ENCODE measurements at regions not wholly inside any gene's neighbourhood (a gene's known extent, or its start where the extent isn't known, plus 50 kb on each side); places are given as distances from the start of the nearest gene placed in this dataset.

DNA sequence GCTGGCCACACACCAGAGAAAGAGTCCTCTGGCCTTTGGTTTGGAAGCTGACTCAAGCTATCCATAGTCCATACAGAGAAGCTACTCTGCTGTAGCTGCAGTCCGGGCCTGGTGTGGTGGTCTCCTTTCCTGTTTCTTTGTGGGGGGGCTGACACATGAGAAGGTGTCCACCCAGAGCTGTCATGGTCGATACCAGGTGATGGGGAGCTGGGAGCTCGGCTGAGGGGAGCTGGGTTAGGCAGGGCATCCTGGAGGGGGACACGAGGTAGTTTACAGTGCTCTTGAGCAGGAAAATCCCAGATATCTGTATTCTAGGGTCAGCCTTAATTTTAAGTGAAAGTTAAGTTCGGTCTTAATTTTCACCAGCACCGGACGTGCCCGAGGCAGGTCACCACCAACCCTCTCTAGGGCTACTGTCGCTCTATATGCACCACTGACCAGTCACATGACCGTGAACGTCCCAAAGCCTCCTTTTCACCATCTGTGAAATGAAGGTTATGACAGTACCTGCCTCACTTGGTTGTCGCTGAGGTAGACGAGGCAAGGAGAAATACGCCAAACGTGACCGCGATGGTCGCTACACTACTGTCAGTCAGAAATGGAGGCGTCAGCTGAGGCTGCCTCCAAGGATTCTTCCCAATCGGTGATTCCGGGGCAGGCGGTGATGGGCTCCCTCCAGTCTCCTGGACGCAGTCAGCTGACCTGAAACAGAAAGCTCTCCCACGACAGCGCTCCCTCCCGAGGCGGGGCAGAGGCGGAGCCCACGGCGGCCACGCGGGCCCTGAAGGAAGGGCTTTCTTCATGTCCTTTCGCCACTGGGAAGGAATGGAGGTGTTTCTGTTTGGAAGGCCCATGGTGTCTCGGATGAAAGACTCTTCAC, 69.4 kb upstream of the SHH start:
- Mint-ChIP-seq H3K4me1 (ENCODE audit: low read depth) (no peaks in the 10 kb centered on the region), H3K36me3 (ENCODE audit: low read depth) (no peaks in the 10 kb centered on the region), H3K4me3 (no peak overlapping the region), H3K9me3 (no peaks in the 10 kb centered on the region), H3K27me3 (ENCODE audit: insufficient read depth) (peaks cover 4% of the 10 kb centered on the region), H3K27ac (no peak overlapping the region)
- intact Hi-C loops (cut with micrococcal nuclease): no loop called here
- DNase-seq (ENCODE audit: low spot score): no peak

DNA sequence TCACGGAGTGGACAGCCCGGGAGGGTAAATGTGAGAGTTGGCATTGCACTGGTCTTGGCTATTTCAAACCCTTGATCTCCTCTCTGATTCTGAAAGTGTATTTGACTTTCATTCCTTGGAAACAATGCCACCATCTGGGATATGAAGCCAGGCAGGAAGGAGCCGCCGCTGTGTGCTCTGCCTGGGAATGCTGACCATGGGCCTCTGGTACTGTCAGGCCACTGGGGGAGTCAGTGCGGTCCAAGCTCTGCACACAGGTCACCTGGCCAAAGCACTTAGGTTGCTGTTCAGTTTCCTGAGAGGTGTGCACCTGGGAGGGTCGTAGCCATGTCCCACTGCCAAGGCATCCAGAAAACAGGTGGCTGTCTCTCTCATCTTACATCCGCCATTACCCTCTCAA, 68.5 kb upstream of the SHH start:
- H3K27me3 Mint-ChIP-seq (ENCODE audit: insufficient read depth): peaks cover 5% of the 10 kb centered on the region
- H3K9me3 Mint-ChIP-seq: no peaks in the 10 kb centered on the region
- H3K36me3 Mint-ChIP-seq (ENCODE audit: low read depth): no peaks in the 10 kb centered on the region
- DNase-seq (ENCODE audit: low spot score): no peak
- no peak overlapping the region for H3K4me3 Mint-ChIP-seq
- intact Hi-C loops (cut with micrococcal nuclease): no loop called here
- no peaks in the 10 kb centered on the region for H3K4me1 Mint-ChIP-seq (ENCODE audit: low read depth)
- H3K27ac Mint-ChIP-seq: no peak overlapping the region

DNA sequence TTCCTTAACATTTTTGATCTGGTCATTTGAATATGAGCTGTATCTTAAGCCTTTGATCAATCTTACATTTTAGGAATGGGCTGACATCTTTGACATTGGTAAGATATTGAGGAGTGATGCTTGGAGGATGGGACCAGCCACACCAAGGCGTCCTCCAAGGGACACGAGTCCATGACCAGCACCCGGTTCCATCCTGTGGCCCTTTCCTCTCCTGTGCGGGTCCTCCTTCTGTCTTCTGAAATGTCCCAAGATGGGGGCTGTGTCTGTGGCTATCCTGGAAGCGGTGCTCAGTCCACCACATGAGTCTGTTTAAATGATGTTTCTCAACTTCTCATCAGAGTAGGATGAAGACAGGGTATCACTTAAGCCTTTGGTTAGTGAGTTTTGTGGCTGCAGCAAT, 67.3 kb upstream of the SHH start:
- Mint-ChIP-seq H3K36me3 (ENCODE audit: low read depth) (no peaks in the 10 kb centered on the region), H3K27ac (no peak overlapping the region), H3K4me1 (ENCODE audit: low read depth) (no peaks in the 10 kb centered on the region), H3K27me3 (ENCODE audit: insufficient read depth) (peaks cover 5% of the 10 kb centered on the region), H3K4me3 (no peak overlapping the region), H3K9me3 (no peaks in the 10 kb centered on the region)
- intact Hi-C loops (cut with micrococcal nuclease): no loop called here
- no peak for DNase-seq (ENCODE audit: low spot score)

DNA sequence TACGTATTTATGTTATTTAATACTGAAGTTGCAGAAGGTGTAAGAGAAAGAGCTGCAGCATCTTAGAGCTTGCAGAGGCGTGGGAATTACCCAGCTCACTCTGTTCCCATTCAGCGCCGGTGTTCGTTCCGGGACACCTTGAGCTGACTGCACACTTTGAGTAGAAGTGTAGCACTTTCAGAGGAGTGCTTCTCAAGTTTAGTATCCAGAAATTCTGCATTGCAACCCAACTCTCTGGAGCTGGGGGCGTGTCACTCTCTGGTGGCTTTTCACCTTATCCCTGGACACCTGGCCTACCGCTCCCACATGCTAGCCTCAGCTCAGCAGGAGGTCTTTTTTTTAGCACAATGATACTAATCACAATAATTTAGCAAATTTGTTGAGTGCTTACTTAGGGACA, 66.4 kb upstream of the SHH start:
- no peak overlapping the region for H3K27ac Mint-ChIP-seq
- H3K27me3 Mint-ChIP-seq (ENCODE audit: insufficient read depth): peaks cover 8% of the 10 kb centered on the region
- DNase-seq (ENCODE audit: low spot score): no peak
- no peak overlapping the region for H3K4me3 Mint-ChIP-seq
- H3K4me1 Mint-ChIP-seq (ENCODE audit: low read depth): no peaks in the 10 kb centered on the region
- H3K9me3 Mint-ChIP-seq: no peaks in the 10 kb centered on the region
- intact Hi-C loops (cut with micrococcal nuclease): no loop called here
- H3K36me3 Mint-ChIP-seq (ENCODE audit: low read depth): no peaks in the 10 kb centered on the region

DNA sequence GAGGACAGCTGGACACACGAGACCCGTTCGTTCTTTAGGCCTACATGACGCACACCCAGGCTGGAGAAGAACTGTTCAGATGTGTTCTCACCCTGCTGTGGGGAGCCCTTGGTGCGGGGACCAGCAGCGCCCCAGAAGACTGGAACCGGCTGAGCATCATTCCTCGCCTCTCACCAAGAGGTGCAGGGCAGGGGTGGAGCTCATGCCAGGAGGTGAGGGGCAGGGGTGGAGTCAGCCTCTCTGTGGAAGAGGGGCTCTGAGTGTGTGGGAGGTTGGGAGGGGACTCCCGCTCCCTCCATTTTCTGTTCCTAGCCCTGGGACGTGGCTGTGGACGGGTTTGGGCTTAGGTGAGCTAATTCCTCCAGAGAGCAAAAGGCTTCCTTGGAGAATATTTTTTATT, 66.0 kb upstream of the SHH start:
- intact Hi-C loops (cut with micrococcal nuclease): no loop called here
- Mint-ChIP-seq H3K9me3 (no peaks in the 10 kb centered on the region), H3K4me3 (no peak overlapping the region), H3K27me3 (ENCODE audit: insufficient read depth) (peaks cover 8% of the 10 kb centered on the region), H3K36me3 (ENCODE audit: low read depth) (no peaks in the 10 kb centered on the region), H3K27ac (no peak overlapping the region), H3K4me1 (ENCODE audit: low read depth) (no peaks in the 10 kb centered on the region)
- DNase-seq (ENCODE audit: low spot score): no peak

DNA sequence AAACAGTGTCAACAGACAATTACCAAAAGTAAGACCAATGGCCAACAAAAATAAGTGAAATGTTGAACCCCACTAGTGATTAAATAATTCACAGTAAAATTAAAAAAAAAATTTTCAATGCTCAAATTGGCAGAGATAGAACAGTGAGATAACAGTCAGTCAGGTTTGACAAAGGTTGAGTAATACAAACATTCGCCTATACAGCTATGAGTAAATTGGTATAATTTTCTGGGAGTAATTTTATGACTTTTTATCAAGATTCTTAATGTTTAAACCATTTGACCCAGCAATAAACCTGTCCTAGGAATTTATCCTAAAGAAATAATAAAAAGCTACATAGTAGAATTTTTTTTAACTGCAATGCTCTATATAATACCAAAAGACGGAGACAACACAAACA, 64.9 kb upstream of the SHH start:
- intact Hi-C loops (cut with micrococcal nuclease): no loop called here
- Mint-ChIP-seq H3K4me1 (ENCODE audit: low read depth) (no peaks in the 10 kb centered on the region), H3K9me3 (no peaks in the 10 kb centered on the region), H3K27me3 (ENCODE audit: insufficient read depth) (peaks cover 8% of the 10 kb centered on the region), H3K4me3 (no peak overlapping the region), H3K27ac (no peak overlapping the region), H3K36me3 (ENCODE audit: low read depth) (no peaks in the 10 kb centered on the region)
- no peak for DNase-seq (ENCODE audit: low spot score)

DNA sequence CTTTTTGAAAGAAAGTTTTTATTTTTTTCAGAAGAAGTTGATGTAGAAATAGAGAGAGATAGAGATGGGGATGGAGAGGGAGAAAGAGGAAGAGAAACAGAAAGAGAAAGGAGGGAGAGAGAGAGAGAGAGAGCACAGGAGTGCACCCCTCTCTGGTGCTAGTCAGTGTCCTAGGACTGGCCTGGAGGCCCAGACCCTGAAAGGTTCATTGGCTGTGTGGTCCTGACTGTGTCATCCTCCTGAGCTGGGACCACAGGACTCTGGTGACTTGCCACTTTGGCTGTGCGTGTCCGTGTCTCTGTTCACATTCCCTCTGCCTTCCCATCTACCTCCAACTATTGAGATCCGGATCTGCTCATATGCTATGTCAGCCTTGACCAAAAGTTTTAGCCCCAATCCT, 62.1 kb upstream of the SHH start:
- H3K27me3 Mint-ChIP-seq (ENCODE audit: insufficient read depth): peaks cover 4% of the 10 kb centered on the region
- no peak for DNase-seq (ENCODE audit: low spot score)
- no peaks in the 10 kb centered on the region for H3K36me3 Mint-ChIP-seq (ENCODE audit: low read depth)
- intact Hi-C loops (cut with micrococcal nuclease): no loop called here
- H3K4me3 Mint-ChIP-seq: no peak overlapping the region
- no peaks in the 10 kb centered on the region for H3K4me1 Mint-ChIP-seq (ENCODE audit: low read depth)
- no peaks in the 10 kb centered on the region for H3K9me3 Mint-ChIP-seq
- H3K27ac Mint-ChIP-seq: no peak overlapping the region

DNA sequence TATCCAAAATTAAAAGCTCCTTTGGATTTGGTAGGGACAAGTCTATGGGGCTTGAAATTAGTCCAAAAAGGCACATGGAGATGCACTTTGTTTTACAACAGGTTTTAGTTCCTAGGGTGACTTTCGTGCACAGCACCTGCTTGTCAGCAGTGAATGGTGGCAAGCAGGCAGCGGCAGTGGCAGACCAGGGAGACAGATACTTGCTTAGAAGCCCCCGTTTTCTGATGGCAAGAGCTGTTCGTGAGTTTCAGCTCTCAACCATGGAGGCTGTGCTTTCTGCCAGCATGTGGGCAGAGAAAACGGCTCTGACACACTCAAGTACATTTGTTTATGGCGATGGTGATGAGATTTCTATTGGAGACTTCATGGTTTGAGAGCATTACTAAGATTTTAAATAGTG, 61.7 kb upstream of the SHH start:
- Mint-ChIP-seq H3K27me3 (ENCODE audit: insufficient read depth) (peaks cover 4% of the 10 kb centered on the region), H3K27ac (no peak overlapping the region), H3K36me3 (ENCODE audit: low read depth) (no peaks in the 10 kb centered on the region), H3K4me3 (no peak overlapping the region), H3K4me1 (ENCODE audit: low read depth) (no peaks in the 10 kb centered on the region), H3K9me3 (no peaks in the 10 kb centered on the region)
- intact Hi-C loops (cut with micrococcal nuclease): no loop called here
- DNase-seq (ENCODE audit: low spot score): no peak

DNA sequence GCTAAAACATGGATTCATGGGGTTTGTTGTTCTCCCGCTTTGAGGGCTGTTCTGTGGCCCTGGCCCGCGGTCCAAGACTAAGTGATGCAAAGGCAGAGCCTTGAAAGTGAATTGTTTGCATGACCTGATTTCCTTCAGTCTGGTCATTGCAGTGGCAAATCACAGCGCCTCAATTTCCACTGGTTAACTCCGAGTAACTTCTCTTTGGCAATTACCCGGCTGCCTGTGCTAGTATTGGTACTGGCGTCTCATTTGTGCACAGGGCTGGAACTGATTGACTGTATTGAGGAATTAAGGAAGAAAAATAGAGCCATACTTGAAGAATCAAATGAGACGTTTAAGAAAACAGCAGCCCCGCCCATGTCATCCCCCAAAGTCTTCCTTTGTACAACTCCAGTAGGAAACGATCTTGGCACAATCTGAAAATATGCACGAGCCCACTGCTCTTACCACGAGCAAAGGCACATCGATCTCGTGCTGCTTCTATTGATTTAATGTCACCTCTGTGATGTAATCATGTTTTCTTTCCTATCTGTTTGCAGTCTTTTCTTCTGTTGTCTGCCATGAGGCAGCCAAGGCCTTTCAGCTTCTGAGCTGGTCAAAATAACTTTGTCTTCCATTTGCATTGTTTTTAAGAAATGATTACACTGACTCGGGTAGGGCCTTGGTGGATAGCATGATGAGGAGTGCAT, 60.6 kb upstream of the SHH start:
- intact Hi-C loops (cut with micrococcal nuclease): no loop called here
- Mint-ChIP-seq H3K36me3 (ENCODE audit: low read depth) (no peaks in the 10 kb centered on the region), H3K9me3 (no peaks in the 10 kb centered on the region), H3K27me3 (ENCODE audit: insufficient read depth) (peaks cover 4% of the 10 kb centered on the region), H3K27ac (no peak overlapping the region), H3K4me1 (ENCODE audit: low read depth) (no peaks in the 10 kb centered on the region), H3K4me3 (no peak overlapping the region)
- DNase-seq (ENCODE audit: low spot score): no peak

DNA sequence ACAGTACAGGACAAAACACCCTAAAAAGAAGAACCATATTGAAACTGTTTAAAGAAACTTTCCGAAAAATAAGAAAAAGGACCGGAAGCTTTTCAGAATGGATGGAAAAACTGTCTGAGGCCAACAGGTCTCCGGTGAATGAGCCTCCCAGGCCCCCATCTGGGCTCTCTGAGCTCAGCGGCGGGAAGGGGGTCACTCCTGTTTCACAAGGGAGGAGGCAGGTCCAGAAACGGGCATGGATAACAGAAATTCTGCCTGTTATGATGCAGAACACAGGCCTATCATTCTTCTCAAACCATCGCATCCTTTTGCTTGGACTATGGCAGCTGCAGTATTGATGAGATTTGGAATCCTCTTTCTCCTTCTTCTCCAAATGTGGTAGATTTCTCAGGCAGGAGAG, 58.9 kb upstream of the SHH start:
- DNase-seq (ENCODE audit: low spot score): no peak
- no peaks in the 10 kb centered on the region for H3K9me3 Mint-ChIP-seq
- H3K27ac Mint-ChIP-seq: no peak overlapping the region
- peaks cover 4% of the 10 kb centered on the region for H3K27me3 Mint-ChIP-seq (ENCODE audit: insufficient read depth)
- intact Hi-C loops (cut with micrococcal nuclease): no loop called here
- H3K36me3 Mint-ChIP-seq (ENCODE audit: low read depth): no peaks in the 10 kb centered on the region
- H3K4me1 Mint-ChIP-seq (ENCODE audit: low read depth): no peaks in the 10 kb centered on the region
- no peak overlapping the region for H3K4me3 Mint-ChIP-seq

DNA sequence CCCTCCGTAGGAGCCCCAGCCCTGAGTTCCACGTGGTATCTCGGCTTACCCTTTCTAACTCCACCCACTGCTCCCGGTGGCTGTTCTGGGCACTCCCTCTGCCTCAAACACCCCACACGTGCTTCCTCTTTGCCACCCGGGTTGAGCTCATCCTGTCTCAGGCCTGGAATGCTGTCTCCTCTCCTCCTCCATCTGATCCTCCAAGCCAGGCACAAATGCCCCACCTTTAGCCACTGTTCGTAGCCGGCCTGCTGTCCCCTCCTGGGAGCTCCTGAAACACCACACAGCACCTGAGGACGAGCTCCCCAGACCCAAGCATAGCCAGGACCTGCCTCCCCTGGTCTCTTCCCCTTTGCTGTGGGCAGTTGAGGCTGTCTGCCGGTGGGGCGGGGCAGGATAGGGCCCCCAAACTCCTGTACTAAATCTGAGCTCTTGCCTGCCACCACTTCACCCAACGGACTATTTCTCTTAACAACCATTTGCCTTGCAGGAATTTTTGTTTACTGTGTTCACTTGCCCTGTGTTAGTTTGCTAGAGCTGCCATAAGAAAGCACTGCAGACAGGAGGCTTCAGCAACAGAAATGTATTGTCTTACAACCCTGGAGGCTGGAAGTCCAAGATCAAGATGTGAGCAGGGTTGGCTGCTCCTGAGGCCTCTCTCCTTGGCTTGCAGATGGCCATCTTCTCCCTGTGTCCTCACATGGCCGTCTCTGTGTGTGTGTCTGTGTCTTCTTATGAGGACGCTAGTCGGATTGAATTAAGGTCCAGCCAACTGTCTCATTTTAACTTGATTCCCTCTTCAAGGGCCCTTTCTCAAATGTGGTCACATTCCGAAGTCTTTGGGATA, 58.3 kb upstream of the SHH start:
- intact Hi-C loops (cut with micrococcal nuclease): no loop called here
- H3K27me3 Mint-ChIP-seq (ENCODE audit: insufficient read depth): peaks cover 3% of the 10 kb centered on the region
- DNase-seq (ENCODE audit: low spot score): no peak
- H3K9me3 Mint-ChIP-seq: no peaks in the 10 kb centered on the region
- H3K4me3 Mint-ChIP-seq: no peak overlapping the region
- H3K4me1 Mint-ChIP-seq (ENCODE audit: low read depth): no peaks in the 10 kb centered on the region
- H3K36me3 Mint-ChIP-seq (ENCODE audit: low read depth): no peaks in the 10 kb centered on the region
- no peak overlapping the region for H3K27ac Mint-ChIP-seq

DNA sequence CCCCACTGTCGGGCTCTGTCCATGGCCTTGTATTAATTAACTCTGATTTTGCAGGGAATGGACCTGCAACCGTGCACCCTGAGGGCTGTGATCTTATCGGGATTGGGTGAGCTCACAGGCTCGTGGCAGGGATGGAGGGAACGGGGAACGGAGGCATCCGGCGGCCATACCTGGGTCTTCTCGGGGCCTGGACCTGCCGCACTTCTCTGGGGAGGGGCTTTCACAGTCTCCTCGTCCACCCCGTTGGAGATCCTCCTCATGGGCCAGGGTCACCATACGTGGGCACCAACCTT, 57.5 kb upstream of the SHH start:
- H3K4me3 Mint-ChIP-seq: no peak overlapping the region
- H3K27ac Mint-ChIP-seq: no peak overlapping the region
- intact Hi-C loops (cut with micrococcal nuclease): no loop called here
- no peak for DNase-seq (ENCODE audit: low spot score)
- H3K9me3 Mint-ChIP-seq: no peaks in the 10 kb centered on the region
- H3K36me3 Mint-ChIP-seq (ENCODE audit: low read depth): no peaks in the 10 kb centered on the region
- H3K27me3 Mint-ChIP-seq (ENCODE audit: insufficient read depth): peaks cover 3% of the 10 kb centered on the region
- H3K4me1 Mint-ChIP-seq (ENCODE audit: low read depth): no peaks in the 10 kb centered on the region

All from activated T-helper 1 cell treated with anti-CD3 and anti-CD28 coated beads, Interleukin-12 subunit alpha, Interleukin-12 subunit beta, Interleukin-2, Interleukin-4 antibody, amounts not matched to agents 30 ng/mL and 10 ng/mL and 1 ng/mL, durations not matched to agents 14 hours and 24 hours and 36 hours (primary cell).